Astrocyte of the spinal cord (primary cell): ENCODE measurements at regions not wholly inside any gene's neighbourhood (a gene's known extent, or its start where the extent isn't known, plus 50 kb on each side); places are given as distances from the start of the nearest gene placed in this dataset.

Experiments
- DNase-seq: peaks from one replicate; pipeline ENCODE4 v3.0.0; 2011; ENCODE audit warnings: low read depth, low spot score
- H3K4me3 ChIP-seq: 2 replicates; pipeline ENCODE4 v1.5.1; 2011; ENCODE audit warnings: low read depth, mild to moderate bottlenecking, low read length, moderate library complexity
- in situ Hi-C: cut with HindIII; loops from 2 replicates; pipeline ENCODE4 v1.10.0; 2017; ENCODE audit warnings: low sequenced_read_pairs
- TF ChIP-seq, protein P1 (sequence below): IDR thresholded peaks from 2 replicates; pipeline ENCODE4 v1.5.1; 2012; ENCODE audit warnings: low read depth, mild to moderate bottlenecking, low read length, inconsistent platforms

DNA sequence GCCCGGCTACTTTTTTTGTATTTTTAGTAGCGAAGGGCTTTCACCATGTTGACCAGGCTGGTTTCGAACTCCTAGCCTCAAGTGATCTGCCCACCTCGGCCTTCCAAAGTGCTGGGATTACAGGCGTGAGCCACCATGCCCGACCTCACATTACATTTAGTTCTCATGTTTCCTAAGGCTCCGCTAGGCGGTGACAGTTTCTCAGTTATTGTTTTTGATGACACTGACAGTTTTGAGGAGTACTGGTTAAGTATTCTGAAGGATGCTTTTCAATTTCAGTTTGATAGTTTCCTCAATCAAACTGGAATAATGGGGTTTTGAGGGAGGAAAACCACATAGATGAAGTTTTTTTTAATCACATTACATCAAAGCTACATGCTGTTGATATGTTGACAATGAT lies 1028.5 kb downstream of the CDH8 start:
- in situ Hi-C loops = no loop called here
- TF ChIP-seq, protein P1, sequence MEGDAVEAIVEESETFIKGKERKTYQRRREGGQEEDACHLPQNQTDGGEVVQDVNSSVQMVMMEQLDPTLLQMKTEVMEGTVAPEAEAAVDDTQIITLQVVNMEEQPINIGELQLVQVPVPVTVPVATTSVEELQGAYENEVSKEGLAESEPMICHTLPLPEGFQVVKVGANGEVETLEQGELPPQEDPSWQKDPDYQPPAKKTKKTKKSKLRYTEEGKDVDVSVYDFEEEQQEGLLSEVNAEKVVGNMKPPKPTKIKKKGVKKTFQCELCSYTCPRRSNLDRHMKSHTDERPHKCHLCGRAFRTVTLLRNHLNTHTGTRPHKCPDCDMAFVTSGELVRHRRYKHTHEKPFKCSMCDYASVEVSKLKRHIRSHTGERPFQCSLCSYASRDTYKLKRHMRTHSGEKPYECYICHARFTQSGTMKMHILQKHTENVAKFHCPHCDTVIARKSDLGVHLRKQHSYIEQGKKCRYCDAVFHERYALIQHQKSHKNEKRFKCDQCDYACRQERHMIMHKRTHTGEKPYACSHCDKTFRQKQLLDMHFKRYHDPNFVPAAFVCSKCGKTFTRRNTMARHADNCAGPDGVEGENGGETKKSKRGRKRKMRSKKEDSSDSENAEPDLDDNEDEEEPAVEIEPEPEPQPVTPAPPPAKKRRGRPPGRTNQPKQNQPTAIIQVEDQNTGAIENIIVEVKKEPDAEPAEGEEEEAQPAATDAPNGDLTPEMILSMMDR = no peak
- no peak overlapping the region for H3K4me3 ChIP-seq
- no peak for DNase-seq

DNA sequence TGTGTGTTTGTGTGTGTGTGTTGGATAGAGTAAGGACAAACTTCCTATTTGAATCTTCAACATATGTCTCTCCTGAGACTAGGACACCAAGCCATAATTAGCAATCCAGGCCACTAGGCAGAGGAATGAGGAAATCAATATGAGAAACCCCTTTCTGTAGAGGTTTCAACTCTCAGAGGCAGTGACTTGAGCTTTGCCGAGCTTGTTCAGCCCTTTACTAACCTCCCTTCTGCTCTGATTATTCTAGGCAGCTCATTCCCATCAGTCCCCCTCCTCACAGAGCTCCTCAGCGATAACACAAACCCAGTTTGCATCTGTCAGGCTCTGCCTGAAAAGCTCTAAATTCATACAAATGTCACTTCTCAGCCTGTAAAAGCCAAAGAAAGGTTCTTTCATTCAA lies 1030.3 kb downstream of the CDH8 start:
- no peak overlapping the region for H3K4me3 ChIP-seq
- in situ Hi-C loops = no loop called here
- DNase-seq = no peak
- TF ChIP-seq, protein P1 = no peak

DNA sequence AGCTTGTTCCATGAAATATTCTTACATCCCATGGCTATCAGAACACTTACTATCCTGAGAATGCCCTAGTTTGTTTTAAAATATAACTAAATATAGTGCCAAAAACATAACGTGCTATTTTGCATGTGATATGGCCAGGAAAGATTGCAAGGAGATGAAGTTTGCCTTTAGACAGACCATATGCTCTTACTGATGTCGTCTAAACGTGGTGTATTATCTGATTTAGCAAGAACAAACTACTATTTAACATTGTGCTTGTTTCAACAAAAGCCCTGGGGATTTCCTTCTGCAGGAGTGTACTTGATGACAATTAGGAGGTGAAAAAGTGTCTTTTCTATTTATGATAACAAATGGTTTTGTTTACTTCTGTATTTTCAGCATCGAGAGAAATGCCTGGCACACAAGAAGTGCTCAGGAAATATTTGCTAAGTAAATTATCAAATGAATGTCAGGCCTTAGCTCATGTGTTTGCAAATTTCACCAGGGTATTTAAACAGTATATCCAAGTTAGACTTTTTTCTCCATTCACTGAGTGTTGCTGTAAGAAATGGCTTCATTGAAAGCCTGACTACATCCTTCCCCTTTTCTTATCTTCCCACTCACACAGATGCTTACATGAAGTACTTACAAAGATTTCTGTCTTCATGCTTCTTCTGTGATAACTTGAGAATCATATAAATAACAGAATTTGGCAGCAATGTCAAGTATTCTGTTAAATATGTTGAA lies 1033.6 kb downstream of the CDH8 start:
- no peak for DNase-seq

DNA sequence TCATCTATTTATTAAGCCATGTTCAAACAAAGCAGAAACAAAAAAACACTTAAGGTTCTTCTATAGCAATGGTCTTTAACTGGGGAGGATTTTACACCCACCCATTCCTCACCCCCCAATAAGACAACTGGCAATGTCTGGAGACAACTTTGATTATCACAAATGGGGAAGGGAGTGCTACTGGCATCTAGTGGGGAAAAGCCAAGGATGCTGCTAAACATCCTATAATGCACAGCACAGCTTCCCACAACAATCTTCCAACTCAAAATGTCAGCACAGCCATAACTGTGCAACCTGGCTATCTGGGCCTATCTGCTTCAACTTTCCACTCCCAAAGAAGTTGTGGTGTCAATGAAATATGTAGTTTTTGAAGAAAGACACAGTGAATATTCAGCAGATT lies 1044.4 kb downstream of the CDH8 start:
- in situ Hi-C loops = no loop called here
- no peak for DNase-seq
- no peak overlapping the region for H3K4me3 ChIP-seq
- TF ChIP-seq, protein P1 = no peak

More for the DNA sequence above, 1033.6 kb downstream of the CDH8 start:
- in situ Hi-C loops = no loop called here
- TF ChIP-seq, protein P1 = no peak
- H3K4me3 ChIP-seq = no peak overlapping the region

DNA sequence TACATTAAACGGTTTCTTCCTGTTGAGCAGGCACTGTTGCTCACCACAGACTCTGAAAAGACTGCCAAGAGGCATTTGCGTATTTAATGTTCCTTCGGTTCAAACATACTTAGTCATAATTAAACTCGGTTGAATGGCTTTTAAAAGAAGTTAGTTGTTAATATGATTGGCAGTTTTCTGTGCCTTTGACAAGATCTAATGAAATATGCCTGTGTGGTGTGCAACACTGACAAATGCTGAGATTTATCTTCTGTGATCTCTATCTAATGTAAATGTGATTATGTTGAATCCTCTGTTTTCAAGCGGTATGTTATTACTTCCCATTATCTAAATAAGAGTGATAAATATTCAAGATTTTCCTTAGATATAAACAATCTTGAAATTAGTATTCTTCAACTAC lies 1046.6 kb downstream of the CDH8 start:
- DNase-seq = no peak
- TF ChIP-seq, protein P1 = no peak
- H3K4me3 ChIP-seq = no peak overlapping the region
- in situ Hi-C loops = no loop called here

DNA sequence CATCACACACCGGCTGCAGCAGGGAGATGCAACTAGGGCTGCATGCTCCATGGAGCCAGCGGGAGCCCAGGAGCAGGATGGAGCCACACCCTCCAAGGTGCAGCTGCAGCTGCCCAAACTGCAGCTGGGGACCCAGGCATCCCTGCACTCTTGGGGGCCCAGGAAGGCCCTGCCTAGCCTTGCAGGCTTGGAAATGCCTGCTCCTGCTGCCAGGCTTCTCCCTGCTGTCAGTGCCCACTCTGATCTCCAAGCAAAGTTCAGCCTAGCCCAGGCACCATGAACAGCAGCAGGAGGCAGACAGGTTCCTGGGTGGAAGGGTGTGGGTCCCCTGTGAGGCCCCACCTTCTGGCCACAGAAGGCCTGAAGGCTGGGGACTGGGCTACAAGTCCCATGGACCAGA lies 1057.1 kb downstream of the CDH8 start:
- DNase-seq = no peak
- TF ChIP-seq, protein P1 = no peak
- in situ Hi-C loops = no loop called here
- H3K4me3 ChIP-seq = no peak overlapping the region
